Neural cell (in vitro differentiated cells): ENCODE measurements at regions not wholly inside any gene's neighbourhood (a gene's known extent, or its start where the extent isn't known, plus 50 kb on each side); places are given as distances from the start of the nearest gene placed in this dataset.

Experiments used
- H2AFZ ChIP-seq: fragments of 200-600, 300-800 bp; sonication (generic), shearing (Covaris generic); 2 replicates; pipeline ENCODE4 v1.6.0; 2014; ENCODE audit warnings: low read depth, mild to moderate bottlenecking, antibody characterized with exemption, low read length, moderate library complexity
- H3F3A ChIP-seq: fragments of 200-600 bp; shearing (Covaris generic); 2 replicates; pipeline ENCODE4 v1.6.1; 2016; ENCODE audit warnings: mild to moderate bottlenecking, moderate library complexity, mixed read lengths, antibody characterized with exemption, low read length; ENCODE audit not compliant: insufficient read depth, poor library complexity, severe bottlenecking
- H3K27ac ChIP-seq: fragments of 200-600, 300-800 bp; sonication (generic), shearing (Covaris generic); 2 replicates; pipeline ENCODE4 v1.5.1; 2014; ENCODE audit warnings: mild to moderate bottlenecking, low read length, moderate library complexity
- H3K27me3 ChIP-seq: fragments of 300-800, 200-600 bp; sonication (generic), shearing (Covaris generic); 2 replicates; pipeline ENCODE4 v1.6.0; 2014; ENCODE audit warnings: mild to moderate bottlenecking, low read depth, low read length, moderate library complexity; ENCODE audit not compliant: insufficient read depth
- H3K36me3 ChIP-seq: fragments of 300-800, 200-600 bp; sonication (generic), shearing (Covaris generic); 2 replicates; pipeline ENCODE4 v1.5.1; 2014; ENCODE audit warnings: mild to moderate bottlenecking, antibody characterized with exemption, low read length, moderate library complexity; ENCODE audit not compliant: insufficient read depth
- H3K4me2 ChIP-seq: fragments of 300-800, 200-600 bp; sonication (generic), shearing (Covaris generic); 2 replicates; pipeline ENCODE4 v1.6.0; 2014; ENCODE audit warnings: mild to moderate bottlenecking, low read length
- H3K4me3 ChIP-seq: fragments of 300-800, 200-600 bp; sonication (generic), shearing (Covaris generic); 2 replicates; pipeline ENCODE4 v1.5.1; 2014; ENCODE audit warnings: mild to moderate bottlenecking, low read length, moderate library complexity
- H3K79me2 ChIP-seq: fragments of 200-600 bp; shearing (Covaris generic); replicated peaks from 2 replicates; pipeline ENCODE4 v1.6.0; 2014; ENCODE audit warnings: mild to moderate bottlenecking, low read length, moderate library complexity; ENCODE audit not compliant: insufficient read depth
- H3K9ac ChIP-seq: fragments of 300-800, 200-600 bp; sonication (generic), shearing (Covaris generic); 2 replicates; pipeline ENCODE4 v1.6.1; 2016; ENCODE audit warnings: mild to moderate bottlenecking, low read length, mixed read lengths
- H3K9me2 ChIP-seq: fragments of 200-600 bp; shearing (Covaris generic); 2 replicates; pipeline ENCODE4 v1.6.1; 2016; ENCODE audit warnings: mild to moderate bottlenecking, low read length, mixed read lengths; ENCODE audit not compliant: insufficient read depth
- H3K9me3 ChIP-seq: fragments of 200-600, 300-800 bp; sonication (generic), shearing (Covaris generic); 2 replicates; pipeline ENCODE4 v1.6.1; 2016; ENCODE audit warnings: mild to moderate bottlenecking, mixed run types, low read length, moderate library complexity, mixed read lengths
- H4K20me1 ChIP-seq: fragments of 200-600 bp; shearing (Covaris generic); 2 replicates; pipeline ENCODE4 v1.6.1; 2016; ENCODE audit warnings: mild to moderate bottlenecking, mixed run types; ENCODE audit not compliant: insufficient read depth
- CTCF ChIP-seq: fragments of 450-650 bp; IDR thresholded peaks from 2 replicates; pipeline ENCODE4 v1.5.1; 2014; ENCODE audit warnings: antibody characterized with exemption, mild to moderate bottlenecking, moderate library complexity; ENCODE audit not compliant: poor library complexity, severe bottlenecking
- EP300 ChIP-seq: fragments of 450-650 bp; conservative IDR thresholded peaks from 2 replicates; pipeline ENCODE4 v1.6.1; 2014; ENCODE audit warnings: antibody characterized with exemption, mild to moderate bottlenecking, moderate library complexity; ENCODE audit not compliant: poor library complexity, severe bottlenecking
- EZH2 ChIP-seq: fragments of 200-600, 300-800 bp; shearing (Covaris generic), sonication (generic); IDR thresholded peaks from 2 replicates; pipeline ENCODE4 v1.6.1; 2014; ENCODE audit warnings: antibody characterized with exemption, low read length, borderline replicate concordance, mild to moderate bottlenecking; ENCODE audit not compliant: insufficient read depth, poor library complexity, severe bottlenecking
- MXI1 ChIP-seq: fragments of 450-650 bp; conservative IDR thresholded peaks from 2 replicates; pipeline ENCODE4 v1.6.1; 2014; ENCODE audit warnings: antibody characterized with exemption, mild to moderate bottlenecking; ENCODE audit not compliant: poor library complexity, severe bottlenecking
- POLR2AphosphoS5 ChIP-seq: IDR thresholded peaks from 2 replicates; pipeline ENCODE4 v1.6.1; 2012
- RAD21 ChIP-seq: fragments of 450-650 bp; conservative IDR thresholded peaks from 2 replicates; pipeline ENCODE4 v1.6.1; 2014; ENCODE audit warnings: antibody characterized with exemption, mild to moderate bottlenecking, moderate library complexity
- REST ChIP-seq: IDR thresholded peaks from 2 replicates; pipeline ENCODE4 v1.6.1; 2012; ENCODE audit warnings: borderline replicate concordance
- SMC3 ChIP-seq: fragments of 450-650 bp; conservative IDR thresholded peaks from 2 replicates; pipeline ENCODE4 v1.6.1; 2014; ENCODE audit warnings: antibody characterized with exemption, mild to moderate bottlenecking, moderate library complexity; ENCODE audit not compliant: poor library complexity
- TAF1 ChIP-seq: IDR thresholded peaks from 2 replicates; pipeline ENCODE4 v1.6.1; 2012; ENCODE audit warnings: low read depth

- TF ChIP-seq MXI1 (no peak), RAD21 (no peak), CTCF (no peak), EZH2 (no peak), EP300 (no peak), POLR2AphosphoS5 (no peak), REST (no peak), SMC3 (no peak), TAF1 (no peak)
- Histone ChIP-seq H3K4me3 (no peak overlapping the region), H2AFZ (no peak overlapping the region), H3K27ac (no peak overlapping the region), H3K9ac (no peak overlapping the region), H3K27me3 (no peaks in the 10 kb centered on the region), H3F3A (no peaks in the 10 kb centered on the region), H3K36me3 (no peaks in the 10 kb centered on the region), H3K9me2 (no peaks in the 10 kb centered on the region), H3K9me3 (no peaks in the 10 kb centered on the region), H3K79me2 (no peaks in the 10 kb centered on the region), H4K20me1 (no peaks in the 10 kb centered on the region), H3K4me2 (no peak overlapping the region)
Measured at GRCh38 chr21:35506352-35506751, 457.2 kb upstream of the RUNX1 start.

GRCh38 chr21:35504951-35505466 lies 455.9 kb upstream of the RUNX1 start:
- no peak for TF ChIP-seq RAD21
- TF ChIP-seq CTCF: no peak
- TF ChIP-seq MXI1: no peak
- no peak for TF ChIP-seq REST
- TF ChIP-seq EZH2: no peak
- no peak for TF ChIP-seq POLR2AphosphoS5
- no peak for TF ChIP-seq SMC3
- no peak for TF ChIP-seq EP300
- TF ChIP-seq TAF1: no peak
- Histone ChIP-seq H3K4me2 (no peak overlapping the region), H2AFZ (no peak overlapping the region), H3K9ac (no peak overlapping the region), H3K9me2 (no peaks in the 10 kb centered on the region), H3K4me3 (no peak overlapping the region), H3K9me3 (no peaks in the 10 kb centered on the region), H3K79me2 (no peaks in the 10 kb centered on the region), H3K36me3 (no peaks in the 10 kb centered on the region), H3K27ac (no peak overlapping the region), H4K20me1 (no peaks in the 10 kb centered on the region), H3F3A (no peaks in the 10 kb centered on the region), H3K27me3 (no peaks in the 10 kb centered on the region)
